ENCODE measurements at regions not wholly inside any gene's neighbourhood (a gene's known extent, or its start where the extent isn't known, plus 50 kb on each side); places are given as distances from the start of the nearest gene placed in this dataset.

DNA sequence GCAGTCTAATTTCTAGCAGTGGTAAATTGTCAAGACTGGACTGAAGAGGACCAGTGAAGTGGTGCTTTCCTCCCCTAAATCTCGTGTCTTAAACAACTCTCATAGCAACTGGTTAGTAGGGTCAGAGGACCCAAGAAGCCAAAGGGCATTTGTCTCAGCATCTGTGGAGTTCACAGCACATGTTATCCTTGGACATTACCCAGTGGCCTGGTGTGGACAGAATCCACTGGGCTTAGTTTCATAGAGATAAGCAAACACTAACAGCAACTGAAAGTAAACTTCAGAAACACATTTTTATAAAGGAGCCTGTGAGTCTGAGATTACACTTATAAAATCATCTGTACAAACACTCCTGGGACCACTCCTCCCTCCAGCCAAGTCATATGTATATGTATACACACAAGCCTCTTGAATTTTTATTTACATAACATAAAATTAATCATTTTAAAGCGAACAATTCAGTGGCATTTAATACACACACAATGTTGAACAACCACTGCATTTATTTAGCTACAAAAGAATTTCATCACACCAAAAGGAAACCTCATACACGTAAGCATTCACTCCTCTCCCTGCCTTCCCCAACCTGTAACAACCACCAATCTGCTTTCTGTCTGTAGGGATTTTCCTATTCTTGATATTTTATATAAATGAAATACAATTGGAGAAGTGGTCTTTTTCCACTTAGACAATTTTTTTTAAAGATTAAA is 457.8 kb downstream of the RASEF start:
- Histone ChIP-seq H3K4me3 (ENCODE audit: low read length, poor library complexity, severe bottlenecking) (no peak overlapping the region), H3K9me2 (replicated peaks; ENCODE audit: low read depth, low read length) (no peaks in the 10 kb centered on the region), H4K20me1 (ENCODE audit: insufficient read depth, low read length, poor library complexity, severe bottlenecking) (no peaks in the 10 kb centered on the region), H3K4me2 (ENCODE audit: low read depth, low read length, poor library complexity, severe bottlenecking) (no peak overlapping the region), H3K79me2 (ENCODE audit: insufficient read depth, low read length) (no peaks in the 10 kb centered on the region), H3K9me3 (ENCODE audit: insufficient read depth, low read depth, low read length) (no peaks in the 10 kb centered on the region), H3K36me3 (ENCODE audit: insufficient read depth, low read length) (no peaks in the 10 kb centered on the region), H2AFZ (ENCODE audit: low read length) (peak overlapping the region; percentile 24; the same call in 1 of the 2 replicates), H3K27me3 (ENCODE audit: insufficient read depth, low read length, poor library complexity, severe bottlenecking) (no peaks in the 10 kb centered on the region), H3F3A (ENCODE audit: low read depth) (no peaks in the 10 kb centered on the region), H3K9ac (ENCODE audit: low read depth, low read length, poor library complexity, severe bottlenecking) (no peak overlapping the region), H3K4me1 (ENCODE audit: insufficient read depth, low read length, poor library complexity, severe bottlenecking) (peaks cover 10% of the 10 kb centered on the region)
- TF ChIP-seq EZH2phosphoT487 (IDR thresholded peaks at IDR 0.05; ENCODE audit: borderline replicate concordance): no peak
- TF ChIP-seq, protein P1, sequence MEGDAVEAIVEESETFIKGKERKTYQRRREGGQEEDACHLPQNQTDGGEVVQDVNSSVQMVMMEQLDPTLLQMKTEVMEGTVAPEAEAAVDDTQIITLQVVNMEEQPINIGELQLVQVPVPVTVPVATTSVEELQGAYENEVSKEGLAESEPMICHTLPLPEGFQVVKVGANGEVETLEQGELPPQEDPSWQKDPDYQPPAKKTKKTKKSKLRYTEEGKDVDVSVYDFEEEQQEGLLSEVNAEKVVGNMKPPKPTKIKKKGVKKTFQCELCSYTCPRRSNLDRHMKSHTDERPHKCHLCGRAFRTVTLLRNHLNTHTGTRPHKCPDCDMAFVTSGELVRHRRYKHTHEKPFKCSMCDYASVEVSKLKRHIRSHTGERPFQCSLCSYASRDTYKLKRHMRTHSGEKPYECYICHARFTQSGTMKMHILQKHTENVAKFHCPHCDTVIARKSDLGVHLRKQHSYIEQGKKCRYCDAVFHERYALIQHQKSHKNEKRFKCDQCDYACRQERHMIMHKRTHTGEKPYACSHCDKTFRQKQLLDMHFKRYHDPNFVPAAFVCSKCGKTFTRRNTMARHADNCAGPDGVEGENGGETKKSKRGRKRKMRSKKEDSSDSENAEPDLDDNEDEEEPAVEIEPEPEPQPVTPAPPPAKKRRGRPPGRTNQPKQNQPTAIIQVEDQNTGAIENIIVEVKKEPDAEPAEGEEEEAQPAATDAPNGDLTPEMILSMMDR (conservative IDR thresholded peaks at IDR 0.05; ENCODE audit: low read length): no peak

DNA sequence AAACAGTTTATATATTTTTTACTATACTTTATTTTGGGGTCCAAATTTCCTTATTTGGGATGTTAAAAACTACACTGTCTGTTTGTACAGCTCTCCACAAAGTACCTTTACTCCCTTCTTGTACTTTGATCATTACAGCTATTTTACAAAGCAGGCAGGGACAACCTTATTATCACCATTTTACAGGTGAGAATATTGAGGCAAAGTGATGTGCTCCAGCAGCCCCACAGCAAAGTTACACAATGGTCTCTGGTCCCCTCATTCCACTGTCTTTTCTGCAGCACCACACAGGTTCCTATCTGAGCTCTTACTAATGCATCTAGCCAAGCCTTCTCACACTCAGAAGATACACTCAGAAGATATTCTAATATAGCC is 457.3 kb downstream of the RASEF start:
- Histone ChIP-seq H3K4me3 (ENCODE audit: low read length, poor library complexity, severe bottlenecking) (no peak overlapping the region), H2AFZ (ENCODE audit: low read length) (no peak overlapping the region), H3K79me2 (ENCODE audit: insufficient read depth, low read length) (no peaks in the 10 kb centered on the region), H3K36me3 (ENCODE audit: insufficient read depth, low read length) (no peaks in the 10 kb centered on the region), H3K9me2 (replicated peaks; ENCODE audit: low read depth, low read length) (no peaks in the 10 kb centered on the region), H3K27me3 (ENCODE audit: insufficient read depth, low read length, poor library complexity, severe bottlenecking) (no peaks in the 10 kb centered on the region), H3K4me2 (ENCODE audit: low read depth, low read length, poor library complexity, severe bottlenecking) (no peak overlapping the region), H3F3A (ENCODE audit: low read depth) (no peaks in the 10 kb centered on the region), H4K20me1 (ENCODE audit: insufficient read depth, low read length, poor library complexity, severe bottlenecking) (no peaks in the 10 kb centered on the region), H3K9ac (ENCODE audit: low read depth, low read length, poor library complexity, severe bottlenecking) (no peak overlapping the region), H3K4me1 (ENCODE audit: insufficient read depth, low read length, poor library complexity, severe bottlenecking) (peaks cover 10% of the 10 kb centered on the region), H3K9me3 (ENCODE audit: insufficient read depth, low read depth, low read length) (no peaks in the 10 kb centered on the region)
- TF ChIP-seq, protein P1 (conservative IDR thresholded peaks at IDR 0.05; ENCODE audit: low read length): no peak
- TF ChIP-seq EZH2phosphoT487 (IDR thresholded peaks at IDR 0.05; ENCODE audit: borderline replicate concordance): no peak

- TF ChIP-seq, protein P1 (conservative IDR thresholded peaks at IDR 0.05; ENCODE audit: low read length): no peak
- TF ChIP-seq EZH2phosphoT487 (IDR thresholded peaks at IDR 0.05; ENCODE audit: borderline replicate concordance): no peak
- peaks cover 10% of the 10 kb centered on the region for H3K4me1 ChIP-seq (ENCODE audit: insufficient read depth, low read length, poor library complexity, severe bottlenecking)
- H3K9ac ChIP-seq (ENCODE audit: low read depth, low read length, poor library complexity, severe bottlenecking): no peak overlapping the region
- H3K9me2 ChIP-seq (replicated peaks; ENCODE audit: low read depth, low read length): no peaks in the 10 kb centered on the region
- H3K27me3 ChIP-seq (ENCODE audit: insufficient read depth, low read length, poor library complexity, severe bottlenecking): no peaks in the 10 kb centered on the region
- H3K9me3 ChIP-seq (ENCODE audit: insufficient read depth, low read depth, low read length): no peaks in the 10 kb centered on the region
- H3K4me2 ChIP-seq (ENCODE audit: low read depth, low read length, poor library complexity, severe bottlenecking): no peak overlapping the region
- no peaks in the 10 kb centered on the region for H4K20me1 ChIP-seq (ENCODE audit: insufficient read depth, low read length, poor library complexity, severe bottlenecking)
- H3K79me2 ChIP-seq (ENCODE audit: insufficient read depth, low read length): no peaks in the 10 kb centered on the region
- no peak overlapping the region for H3K4me3 ChIP-seq (ENCODE audit: low read length, poor library complexity, severe bottlenecking)
- no peaks in the 10 kb centered on the region for H3K36me3 ChIP-seq (ENCODE audit: insufficient read depth, low read length)
- H3F3A ChIP-seq (ENCODE audit: low read depth): no peaks in the 10 kb centered on the region
- no peak overlapping the region for H2AFZ ChIP-seq (ENCODE audit: low read length)
These were observed 456.9 kb downstream of the RASEF start for GRCh38 chr9:82606071-82606470.

Measured in Loucy (cell line).